H9 (cell line): ENCODE measurements at regions not wholly inside any gene's neighbourhood (a gene's known extent, or its start where the extent isn't known, plus 50 kb on each side); places are given as distances from the start of the nearest gene placed in this dataset.

Source experiments
- DNase-seq: peaks from one replicate; pipeline ENCODE4 v3.0.0-alpha.2; 2017
- H2AFZ ChIP-seq: one replicate; pipeline ENCODE4 v1.6.1; 2013; ENCODE audit warnings: mild to moderate bottlenecking, low read length, control low read depth, moderate library complexity
- H2AK5ac ChIP-seq: 2 replicates; pipeline ENCODE4 v1.6.1; 2013; ENCODE audit warnings: low read length, control low read depth, mixed read lengths; ENCODE audit not compliant: insufficient read length
- H2BK120ac ChIP-seq: one replicate; pipeline ENCODE4 v1.6.1; 2013; ENCODE audit warnings: low read depth, mild to moderate bottlenecking, low read length, control low read depth, inconsistent platforms; ENCODE audit not compliant: poor library complexity, severe bottlenecking
- H2BK12ac ChIP-seq: 2 replicates; pipeline ENCODE4 v1.6.1; 2013; ENCODE audit warnings: low read length, control low read depth, mixed read lengths, low read depth; ENCODE audit not compliant: insufficient read length
- H2BK15ac ChIP-seq: 2 replicates; pipeline ENCODE4 v1.6.1; 2013; ENCODE audit warnings: low read depth, low read length, control low read depth
- H2BK20ac ChIP-seq: one replicate; pipeline ENCODE4 v1.6.1; 2013; ENCODE audit warnings: low read depth, mild to moderate bottlenecking, low read length, control low read depth, inconsistent platforms; ENCODE audit not compliant: poor library complexity, severe bottlenecking
- H2BK5ac ChIP-seq: 2 replicates; pipeline ENCODE4 v1.6.1; 2013; ENCODE audit warnings: low read length, control low read depth, mixed read lengths; ENCODE audit not compliant: insufficient read length
- H3K14ac ChIP-seq: 2 replicates; pipeline ENCODE4 v1.6.1; 2013; ENCODE audit warnings: low read length, control low read depth; ENCODE audit not compliant: insufficient read depth
- H3K18ac ChIP-seq: 2 replicates; pipeline ENCODE4 v1.6.1; 2013; ENCODE audit warnings: low read depth, mild to moderate bottlenecking, mixed read lengths, low read length, control low read depth; ENCODE audit not compliant: insufficient read length
- H3K23ac ChIP-seq: 2 replicates; pipeline ENCODE4 v1.6.1; 2013; ENCODE audit warnings: low read length, control low read depth, mixed read lengths, low read depth; ENCODE audit not compliant: insufficient read length
- H3K23me2 ChIP-seq: 2 replicates; pipeline ENCODE4 v1.6.1; 2013; ENCODE audit warnings: low read depth, mild to moderate bottlenecking, mixed read lengths, low read length, control low read depth; ENCODE audit not compliant: insufficient read length, poor library complexity, severe bottlenecking
- H3K27ac ChIP-seq: 2 replicates; pipeline ENCODE4 v1.5.1; 2013; ENCODE audit warnings: low read length, control low read depth, mixed read lengths, low read depth; ENCODE audit not compliant: insufficient read length
- H3K27me3 ChIP-seq: 2 replicates; pipeline ENCODE4 v1.6.1; 2013; ENCODE audit warnings: low read length, control low read depth, inconsistent platforms; ENCODE audit not compliant: insufficient read depth
- H3K4ac ChIP-seq: 2 replicates; pipeline ENCODE4 v1.6.1; 2013; ENCODE audit warnings: low read depth, mild to moderate bottlenecking, control low read depth, inconsistent platforms, low read length, moderate library complexity
- H3K4me1 ChIP-seq: 2 replicates; pipeline ENCODE4 v1.6.1; 2013; ENCODE audit warnings: low read length, control low read depth, inconsistent platforms; ENCODE audit not compliant: insufficient read depth
- H3K4me2 ChIP-seq: 2 replicates; pipeline ENCODE4 v1.6.1; 2013; ENCODE audit warnings: low read length, control low read depth, mixed read lengths; ENCODE audit not compliant: insufficient read length, insufficient read depth
- H3K56ac ChIP-seq: 2 replicates; pipeline ENCODE4 v1.6.1; 2013; ENCODE audit warnings: low read depth, mild to moderate bottlenecking, mixed read lengths, low read length, control low read depth; ENCODE audit not compliant: insufficient read length
- H3K79me1 ChIP-seq: 2 replicates; pipeline ENCODE4 v1.6.1; 2013; ENCODE audit warnings: low read depth, mild to moderate bottlenecking, moderate library complexity, low read length, control low read depth, inconsistent platforms; ENCODE audit not compliant: insufficient read depth, poor library complexity, severe bottlenecking
- H3K79me2 ChIP-seq: 2 replicates; pipeline ENCODE4 v1.6.1; 2013; ENCODE audit warnings: low read length, control low read depth, inconsistent platforms; ENCODE audit not compliant: insufficient read depth
- H3K9ac ChIP-seq: 2 replicates; pipeline ENCODE4 v1.6.1; 2013; ENCODE audit warnings: low read length, control low read depth, mixed read lengths; ENCODE audit not compliant: insufficient read length; ENCODE audit errors: extremely low read depth
- H3K9me3 ChIP-seq: one replicate; pipeline ENCODE4 v1.6.1; 2013; ENCODE audit warnings: low read depth, low read length, inconsistent platforms; ENCODE audit not compliant: control insufficient read depth
- H3T11ph ChIP-seq: one replicate; pipeline ENCODE4 v1.6.1; 2013; ENCODE audit warnings: mild to moderate bottlenecking, low read length, control low read depth, inconsistent platforms
- H4K20me1 ChIP-seq: one replicate; pipeline ENCODE4 v1.6.1; 2013; ENCODE audit not compliant: control insufficient read depth, insufficient read length, insufficient read depth
- H4K5ac ChIP-seq: 2 replicates; pipeline ENCODE4 v1.6.1; 2013; ENCODE audit warnings: low read depth, mild to moderate bottlenecking, mixed read lengths, low read length, control low read depth; ENCODE audit not compliant: insufficient read length
- H4K8ac ChIP-seq: replicated peaks from 2 replicates; pipeline ENCODE4 v1.6.1; 2013; ENCODE audit warnings: low read length, control low read depth, mixed read lengths, low read depth; ENCODE audit not compliant: insufficient read length
- H4K91ac ChIP-seq: 2 replicates; pipeline ENCODE4 v1.6.1; 2013; ENCODE audit warnings: low read depth, mild to moderate bottlenecking, moderate library complexity, mixed read lengths, low read length, control low read depth; ENCODE audit not compliant: insufficient read length
- H3K27ac Mint-ChIP-seq, 3 experiments: 2 replicates in 2 of 3; 3 replicates in 1 of 3; pipeline ENCODE4 v1.8.0; 2020 to 2021; ENCODE audit warnings: mixed read lengths in 3 of 3, mild to moderate bottlenecking in 1 of 3, moderate library complexity in 1 of 3
- H3K27me3 Mint-ChIP-seq: 2 replicates; pipeline ENCODE4 v1.8.0; 2021; ENCODE audit warnings: low read depth, mild to moderate bottlenecking, moderate library complexity, mixed read lengths
- H3K36me3 Mint-ChIP-seq, 3 experiments: 2 replicates in 2 of 3; 3 replicates in 1 of 3; pipeline ENCODE4 v1.8.0; 2020 to 2021; ENCODE audit warnings: low read depth in 3 of 3, mixed read lengths in 3 of 3; ENCODE audit not compliant: insufficient read depth in 1 of 3
- H3K4me1 Mint-ChIP-seq, 2 experiments: 2 replicates each; pipeline ENCODE4 v1.8.0; 2020; ENCODE audit warnings: mixed read lengths in 2 of 2
- H3K4me3 Mint-ChIP-seq, 2 experiments: 2 replicates in 1 of 2; 3 replicates in 1 of 2; pipeline ENCODE4 v1.8.0; 2020 to 2021; ENCODE audit warnings: mild to moderate bottlenecking in 2 of 2, mixed read lengths in 2 of 2, moderate library complexity in 1 of 2
- H3K9me3 Mint-ChIP-seq, 2 experiments: 2 replicates in 1 of 2; 3 replicates in 1 of 2; pipeline ENCODE4 v1.8.0; 2020; ENCODE audit warnings: mild to moderate bottlenecking in 2 of 2, mixed read lengths in 2 of 2, moderate library complexity in 1 of 2
- CTCF ChIP-seq: fragments of 200-600 bp; sonication (generic); conservative IDR thresholded peaks from 3 replicates; pipeline ENCODE4 v1.8.0; 2021; ENCODE audit warnings: antibody characterized with exemption, mild to moderate bottlenecking
- WGBS: extraction: QIAGEN DNeasy Blood & Tissue Kit; methylation state at CpG from one replicate; pipeline ENCODE4 v1.1.7; 2013; ENCODE audit warnings: missing lambda C conversion rate, low lambda C conversion rate, mixed read lengths; ENCODE audit not compliant: insufficient read length; ENCODE audit errors: extremely low coverage; 5-methylcytosine and 5-hydroxymethylcytosine counted together

DNA sequence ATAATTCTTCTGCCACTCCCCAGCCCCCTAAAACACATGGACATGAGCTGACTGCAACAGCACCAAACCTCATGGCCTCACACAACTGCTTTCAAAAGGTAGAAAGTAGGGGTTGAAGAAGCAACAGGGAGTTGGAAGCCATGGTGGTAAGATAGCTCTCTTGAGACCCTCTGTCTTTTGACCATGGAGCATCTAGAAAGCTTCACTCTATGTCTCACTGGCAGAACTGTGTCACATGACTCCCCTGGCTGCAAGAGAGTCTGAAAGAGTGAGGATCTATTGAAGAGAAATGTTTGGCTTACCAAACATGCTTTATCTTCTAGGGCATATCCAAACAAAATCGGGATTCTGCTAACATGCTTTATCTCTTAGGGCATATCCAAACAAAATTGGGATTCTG lies 142.9 kb upstream of the WSCD2 start:
- Histone ChIP-seq H3K56ac (no peak overlapping the region), H3K18ac (no peak overlapping the region), H3K4me2 (no peak overlapping the region), H4K20me1 (no peaks in the 10 kb centered on the region), H3K14ac (no peak overlapping the region), H3K9me3 (no peaks in the 10 kb centered on the region), H3K27me3 (no peaks in the 10 kb centered on the region), H4K5ac (no peak overlapping the region), H2BK5ac (no peak overlapping the region), H3K79me1 (no peaks in the 10 kb centered on the region), H2BK12ac (no peak overlapping the region), H4K8ac (no peak overlapping the region), H3K23ac (no peak overlapping the region), H3K79me2 (no peaks in the 10 kb centered on the region), H3K9ac (no peak overlapping the region), H2BK20ac (no peak overlapping the region), H3K4me1 (no peaks in the 10 kb centered on the region), H2AFZ (no peak overlapping the region), H3K27ac (no peak overlapping the region), H3K4ac (no peak overlapping the region), H4K91ac (no peak overlapping the region), H2BK15ac (no peak overlapping the region), H3K23me2 (no peaks in the 10 kb centered on the region), H3T11ph (no peak overlapping the region), H2AK5ac (no peak overlapping the region), H2BK120ac (no peak overlapping the region)
- H3K36me3 Mint-ChIP-seq = no peaks in the 10 kb centered on the region
- WGBS = no CpG with 5 or more reads among the region's 1 CpG
- no peaks in the 10 kb centered on the region for H3K4me1 Mint-ChIP-seq
- H3K27me3 Mint-ChIP-seq = peaks cover 45% of the 10 kb centered on the region
- H3K9me3 Mint-ChIP-seq = no peaks in the 10 kb centered on the region
- no peak overlapping the region for H3K4me3 Mint-ChIP-seq
- TF ChIP-seq CTCF = no peak
- DNase-seq = no peak
- no peak overlapping the region for H3K27ac Mint-ChIP-seq
